Lung (tissue), 11 donors: ENCODE measurements at regions not wholly inside any gene's neighbourhood (a gene's known extent, or its start where the extent isn't known, plus 50 kb on each side); places are given as distances from the start of the nearest gene placed in this dataset.

ENCODE experiments used
- ATAC-seq: fragments of 200-7000 bp; cut with Tn5 transposase; one replicate; pipeline ENCODE4 v1.9.1; 2020; ENCODE audit warnings: moderate number of reproducible peaks; ENCODE audit not compliant: insufficient read depth, low FRiP score
- DNase-seq, 3 donors: peaks; one replicate each; pipeline ENCODE4 v3.0.0-alpha.2; 2013 to 2017
- H3K27ac ChIP-seq, 2 donors: one replicate each; pipeline ENCODE4 v1.5.1; 2013; ENCODE audit warnings: mild to moderate bottlenecking in 2 of 2, moderate library complexity in 2 of 2, control low read depth in 1 of 2, inconsistent platforms in 1 of 2, low read depth in 1 of 2, low read length in 1 of 2
- H3K27me3 ChIP-seq, 3 donors: one replicate each; pipeline ENCODE4 v1.5.1; 2013; ENCODE audit warnings: low read length in 2 of 3; ENCODE audit not compliant: control insufficient read depth in 3 of 3, insufficient read depth in 3 of 3
- H3K36me3 ChIP-seq, 4 donors: one replicate each; pipeline ENCODE4 v1.5.1; 2013; ENCODE audit warnings: low read length in 4 of 4, mild to moderate bottlenecking in 1 of 4, moderate library complexity in 1 of 4; ENCODE audit not compliant: control insufficient read depth in 4 of 4, insufficient read depth in 4 of 4
- H3K4me1 ChIP-seq, 5 donors: one replicate each; pipeline ENCODE4 v1.5.1; 2013; ENCODE audit warnings: low read length in 5 of 5, mild to moderate bottlenecking in 2 of 5, moderate library complexity in 1 of 5; ENCODE audit not compliant: control insufficient read depth in 5 of 5, insufficient read depth in 5 of 5
- H3K4me3 ChIP-seq: one replicate; pipeline ENCODE4 v1.5.1; 2013; ENCODE audit warnings: mild to moderate bottlenecking, control low read depth, moderate library complexity
- H3K9ac ChIP-seq, 2 donors: one replicate each; pipeline ENCODE4 v1.5.1; 2013; ENCODE audit warnings: low read length in 2 of 2, control low read depth in 1 of 2; ENCODE audit not compliant: insufficient read depth in 1 of 2
- H3K9me3 ChIP-seq, 4 donors: one replicate each; pipeline ENCODE4 v1.5.1; 2013; ENCODE audit warnings: low read length in 3 of 4, mild to moderate bottlenecking in 1 of 4, moderate library complexity in 1 of 4; ENCODE audit not compliant: control insufficient read depth in 4 of 4, insufficient read depth in 3 of 4
- WGBS, 2 donors: extraction: QIAGEN DNeasy Blood & Tissue Kit; methylation state at CpG; one replicate each; pipeline ENCODE4 v1.1.7; 2013; 5-methylcytosine and 5-hydroxymethylcytosine counted together
- TF ChIP-seq, protein P1 (sequence below): IDR thresholded peaks from 2 replicates; pipeline ENCODE4 v1.5.1; 2012; ENCODE audit warnings: mild to moderate bottlenecking; ENCODE audit errors: control extremely low read depth, extremely low read depth
- donor health status: control.
- donor health status: control.
- donor health status: Bipolar disorder and iron deficiency.
- donor health status: healthy.
- donor health status: DM: yes; HTN: yes; CAD: no.

- Histone ChIP-seq H3K4me1 (no peaks in the 10 kb centered on the region), H3K27me3 (no peaks in the 10 kb centered on the region), H3K4me3 (no peak overlapping the region), H3K36me3 (no peaks in the 10 kb centered on the region), H3K9ac (no peak overlapping the region), H3K27ac (no peak overlapping the region), H3K9me3 (peaks cover 0 to 7% (median 1%) of the 10 kb centered on the region in 4 donors)
- TF ChIP-seq, protein P1, sequence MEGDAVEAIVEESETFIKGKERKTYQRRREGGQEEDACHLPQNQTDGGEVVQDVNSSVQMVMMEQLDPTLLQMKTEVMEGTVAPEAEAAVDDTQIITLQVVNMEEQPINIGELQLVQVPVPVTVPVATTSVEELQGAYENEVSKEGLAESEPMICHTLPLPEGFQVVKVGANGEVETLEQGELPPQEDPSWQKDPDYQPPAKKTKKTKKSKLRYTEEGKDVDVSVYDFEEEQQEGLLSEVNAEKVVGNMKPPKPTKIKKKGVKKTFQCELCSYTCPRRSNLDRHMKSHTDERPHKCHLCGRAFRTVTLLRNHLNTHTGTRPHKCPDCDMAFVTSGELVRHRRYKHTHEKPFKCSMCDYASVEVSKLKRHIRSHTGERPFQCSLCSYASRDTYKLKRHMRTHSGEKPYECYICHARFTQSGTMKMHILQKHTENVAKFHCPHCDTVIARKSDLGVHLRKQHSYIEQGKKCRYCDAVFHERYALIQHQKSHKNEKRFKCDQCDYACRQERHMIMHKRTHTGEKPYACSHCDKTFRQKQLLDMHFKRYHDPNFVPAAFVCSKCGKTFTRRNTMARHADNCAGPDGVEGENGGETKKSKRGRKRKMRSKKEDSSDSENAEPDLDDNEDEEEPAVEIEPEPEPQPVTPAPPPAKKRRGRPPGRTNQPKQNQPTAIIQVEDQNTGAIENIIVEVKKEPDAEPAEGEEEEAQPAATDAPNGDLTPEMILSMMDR: no peak
- WGBS, 2 donors: 63% methylated on average over 2 of the region's 2 CpGs
- DNase-seq: no peak
- no peak for ATAC-seq
Observed at GRCh38 chr6:62740171-62740570, 454.1 kb upstream of the KHDRBS2 start.

DNA sequence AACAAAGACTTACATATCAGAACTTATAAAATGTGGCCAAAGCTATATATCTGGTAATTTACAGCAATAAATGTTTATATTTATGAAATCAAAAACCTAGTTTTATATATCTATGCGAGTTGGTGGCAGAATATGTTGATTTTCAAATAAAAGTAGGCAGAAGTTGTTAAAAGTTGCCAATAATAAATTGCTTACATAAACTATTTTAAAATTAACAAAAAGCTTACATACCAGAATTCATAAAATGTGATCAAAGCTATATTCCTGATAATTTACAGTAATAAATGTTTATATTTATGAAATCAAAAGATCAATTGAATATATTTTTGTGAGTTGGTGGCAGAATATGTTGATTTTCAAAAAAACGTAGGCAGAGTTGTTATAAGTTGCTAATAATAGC is 451.8 kb upstream of the KHDRBS2 start:
- Histone ChIP-seq H3K4me3 (no peak overlapping the region), H3K27ac (no peak overlapping the region), H3K9ac (no peak overlapping the region), H3K9me3 (peaks cover 0 to 7% (median 1%) of the 10 kb centered on the region in 4 donors), H3K4me1 (no peaks in the 10 kb centered on the region), H3K36me3 (no peaks in the 10 kb centered on the region), H3K27me3 (no peaks in the 10 kb centered on the region)
- WGBS, 2 donors: 82 to 85% methylated on average over 2 of the region's 2 CpGs
- TF ChIP-seq, protein P1: no peak
- ATAC-seq (no peak), DNase-seq (no peak)

GRCh38 chr6:62721408-62721807 is 435.4 kb upstream of the KHDRBS2 start:
- 72 to 77% methylated on average over 2 of the region's 2 CpGs for WGBS, 2 donors
- no peak for ATAC-seq
- no peak for DNase-seq
- Histone ChIP-seq H3K27ac (no peak overlapping the region), H3K9ac (no peak overlapping the region), H3K27me3 (no peaks in the 10 kb centered on the region), H3K9me3 (no peaks in the 10 kb centered on the region), H3K4me3 (no peak overlapping the region), H3K36me3 (no peaks in the 10 kb centered on the region), H3K4me1 (no peaks in the 10 kb centered on the region)
- TF ChIP-seq, protein P1: no peak

GRCh38 chr6:62716719-62717118 is 430.7 kb upstream of the KHDRBS2 start:
- WGBS, 2 donors: 60 to 91% methylated on average over 3 of the region's 3 CpGs
- Histone ChIP-seq H3K27me3 (no peaks in the 10 kb centered on the region), H3K27ac (no peak overlapping the region), H3K9ac (no peak overlapping the region), H3K36me3 (no peaks in the 10 kb centered on the region), H3K4me1 (no peaks in the 10 kb centered on the region), H3K9me3 (no peaks in the 10 kb centered on the region), H3K4me3 (no peak overlapping the region)
- DNase-seq (no peak), ATAC-seq (no peak)
- TF ChIP-seq, protein P1: no peak
